Skeletal muscle satellite cell (primary cell): ENCODE measurements at regions not wholly inside any gene's neighbourhood (a gene's known extent, or its start where the extent isn't known, plus 50 kb on each side); places are given as distances from the start of the nearest gene placed in this dataset.

Experiments used
- H3K27me3 ChIP-seq: 2 replicates; pipeline ENCODE4 v1.7.0; 2013; ENCODE audit warnings: low read length; ENCODE audit not compliant: control insufficient read depth, insufficient read depth
- H3K36me3 ChIP-seq: 2 replicates; pipeline ENCODE4 v1.7.0; 2013; ENCODE audit warnings: mild to moderate bottlenecking, control low read depth, low read length; ENCODE audit not compliant: insufficient read depth
- H3K4me1 ChIP-seq: 2 replicates; pipeline ENCODE4 v1.7.0; 2013; ENCODE audit warnings: low read length; ENCODE audit not compliant: control insufficient read depth, insufficient read depth
- H3K4me2 ChIP-seq: 2 replicates; pipeline ENCODE4 v1.7.0; 2013; ENCODE audit warnings: mild to moderate bottlenecking, low read length
- H3K4me3 ChIP-seq: 2 replicates; pipeline ENCODE4 v1.7.0; 2013; ENCODE audit warnings: low read length
- H3K9ac ChIP-seq: 2 replicates; pipeline ENCODE4 v1.7.0; 2013; ENCODE audit warnings: mild to moderate bottlenecking, low read depth, low read length, moderate library complexity
- H3K9me3 ChIP-seq: replicated peaks from 2 replicates; pipeline ENCODE4 v1.7.0; 2013; ENCODE audit warnings: mild to moderate bottlenecking, control low read depth, low read length

GRCh38 chr12:84294246-84294645 is 618.4 kb downstream of the SLC6A15 start:
- Histone ChIP-seq H3K9me3 (no peaks in the 10 kb centered on the region), H3K4me2 (no peak overlapping the region), H3K4me1 (no peaks in the 10 kb centered on the region), H3K36me3 (no peaks in the 10 kb centered on the region), H3K9ac (no peak overlapping the region), H3K4me3 (no peak overlapping the region), H3K27me3 (no peaks in the 10 kb centered on the region)

GRCh38 chr12:84290168-84290567 is 622.4 kb downstream of the SLC6A15 start:
- Histone ChIP-seq H3K4me2 (no peak overlapping the region), H3K9ac (no peak overlapping the region), H3K4me3 (no peak overlapping the region), H3K27me3 (no peaks in the 10 kb centered on the region), H3K36me3 (no peaks in the 10 kb centered on the region), H3K9me3 (no peaks in the 10 kb centered on the region), H3K4me1 (no peaks in the 10 kb centered on the region)

GRCh38 chr12:84277986-84278385 is 634.6 kb downstream of the SLC6A15 start:
- H3K9me3 ChIP-seq, result no peaks in the 10 kb centered on the region

GRCh38 chr12:84276215-84276614 is 636.4 kb downstream of the SLC6A15 start:
- Histone ChIP-seq H3K9ac (no peak overlapping the region), H3K27me3 (no peaks in the 10 kb centered on the region), H3K9me3 (no peaks in the 10 kb centered on the region), H3K4me1 (no peaks in the 10 kb centered on the region), H3K36me3 (no peaks in the 10 kb centered on the region), H3K4me3 (no peak overlapping the region), H3K4me2 (no peak overlapping the region)

More at GRCh38 chr12:84277986-84278385, 634.6 kb downstream of the SLC6A15 start:
- no peaks in the 10 kb centered on the region for H3K36me3 ChIP-seq
- H3K9ac ChIP-seq, result no peak overlapping the region
- no peaks in the 10 kb centered on the region for H3K27me3 ChIP-seq
- no peak overlapping the region for H3K4me3 ChIP-seq
- no peaks in the 10 kb centered on the region for H3K4me1 ChIP-seq
- no peak overlapping the region for H3K4me2 ChIP-seq

GRCh38 chr12:84272324-84272723 is 640.3 kb downstream of the SLC6A15 start:
- Histone ChIP-seq H3K9ac (no peak overlapping the region), H3K4me1 (no peaks in the 10 kb centered on the region), H3K27me3 (no peaks in the 10 kb centered on the region), H3K4me2 (no peak overlapping the region), H3K9me3 (no peaks in the 10 kb centered on the region), H3K36me3 (no peaks in the 10 kb centered on the region), H3K4me3 (no peak overlapping the region)

- Histone ChIP-seq H3K4me2 (no peak overlapping the region), H3K27me3 (no peaks in the 10 kb centered on the region), H3K36me3 (no peaks in the 10 kb centered on the region), H3K4me1 (no peaks in the 10 kb centered on the region), H3K9me3 (no peaks in the 10 kb centered on the region), H3K9ac (no peak overlapping the region), H3K4me3 (no peak overlapping the region)
Observed at GRCh38 chr12:84270470-84271140, 642.0 kb downstream of the SLC6A15 start.

- H3K36me3 ChIP-seq, result no peaks in the 10 kb centered on the region
Observed at GRCh38 chr12:84247931-84248330, 664.7 kb downstream of the SLC6A15 start.

GRCh38 chr12:84243686-84244085 is 668.9 kb downstream of the SLC6A15 start:
- H3K27me3 ChIP-seq, result no peaks in the 10 kb centered on the region
- H3K9me3 ChIP-seq, result no peaks in the 10 kb centered on the region
- H3K4me3 ChIP-seq, result no peak overlapping the region
- no peak overlapping the region for H3K9ac ChIP-seq
- H3K4me1 ChIP-seq, result no peaks in the 10 kb centered on the region
- no peaks in the 10 kb centered on the region for H3K36me3 ChIP-seq
- no peak overlapping the region for H3K4me2 ChIP-seq

More at GRCh38 chr12:84247931-84248330, 664.7 kb downstream of the SLC6A15 start:
- H3K9ac ChIP-seq, result no peak overlapping the region
- no peaks in the 10 kb centered on the region for H3K27me3 ChIP-seq
- H3K4me2 ChIP-seq, result no peak overlapping the region
- H3K9me3 ChIP-seq, result no peaks in the 10 kb centered on the region
- no peaks in the 10 kb centered on the region for H3K4me1 ChIP-seq
- no peak overlapping the region for H3K4me3 ChIP-seq

GRCh38 chr12:84222841-84223240 is 689.8 kb downstream of the SLC6A15 start:
- Histone ChIP-seq H3K9me3 (no peaks in the 10 kb centered on the region), H3K4me3 (no peak overlapping the region), H3K36me3 (no peaks in the 10 kb centered on the region), H3K27me3 (no peaks in the 10 kb centered on the region), H3K9ac (no peak overlapping the region), H3K4me2 (no peak overlapping the region), H3K4me1 (no peaks in the 10 kb centered on the region)

- H3K36me3 ChIP-seq, result no peaks in the 10 kb centered on the region
- no peaks in the 10 kb centered on the region for H3K9me3 ChIP-seq
- H3K27me3 ChIP-seq, result no peaks in the 10 kb centered on the region
- H3K4me3 ChIP-seq, result no peak overlapping the region
- no peak overlapping the region for H3K4me2 ChIP-seq
- no peak overlapping the region for H3K9ac ChIP-seq
- H3K4me1 ChIP-seq, result no peaks in the 10 kb centered on the region
Observed at GRCh38 chr12:84218406-84218805, 694.2 kb downstream of the SLC6A15 start.

GRCh38 chr12:84201976-84202375 is 710.6 kb downstream of the SLC6A15 start:
- Histone ChIP-seq H3K36me3 (no peaks in the 10 kb centered on the region), H3K4me3 (no peak overlapping the region), H3K9ac (no peak overlapping the region), H3K4me2 (no peak overlapping the region), H3K4me1 (no peaks in the 10 kb centered on the region), H3K9me3 (no peaks in the 10 kb centered on the region), H3K27me3 (no peaks in the 10 kb centered on the region)

- Histone ChIP-seq H3K9ac (no peak overlapping the region), H3K36me3 (no peaks in the 10 kb centered on the region), H3K9me3 (no peaks in the 10 kb centered on the region), H3K4me2 (no peak overlapping the region), H3K27me3 (no peaks in the 10 kb centered on the region), H3K4me1 (no peaks in the 10 kb centered on the region), H3K4me3 (no peak overlapping the region)
Observed at GRCh38 chr12:84198294-84198946, 714.2 kb downstream of the SLC6A15 start.
